Astrocyte (in vitro differentiated cells and primary cell): ENCODE measurements at regions not wholly inside any gene's neighbourhood (a gene's known extent, or its start where the extent isn't known, plus 50 kb on each side); places are given as distances from the start of the nearest gene placed in this dataset.

Source experiments
- DNase-seq: peaks from one replicate; pipeline ENCODE4 v3.0.0-alpha.2; 2010; ENCODE audit warnings: low read depth
- FAIRE-seq: peaks from 2 replicates; lab custom pipeline; 2011; peaks lifted over from hg19 to GRCh38; lab: Jason Lieb, UNC
- H2AFZ ChIP-seq: 2 replicates; pipeline ENCODE4 v1.6.0; 2012; ENCODE audit warnings: low read depth, low read length, inconsistent platforms
- H3K27ac ChIP-seq: 2 replicates; pipeline ENCODE4 v1.5.1; 2011; ENCODE audit warnings: low read depth, low read length, inconsistent platforms
- H3K27me3 ChIP-seq: 2 replicates; pipeline ENCODE4 v1.6.0; 2011; ENCODE audit warnings: low read length, inconsistent platforms; ENCODE audit not compliant: insufficient read depth
- H3K36me3 ChIP-seq: 2 replicates; pipeline ENCODE4 v1.5.1; 2011; ENCODE audit warnings: low read length, inconsistent platforms; ENCODE audit not compliant: insufficient read depth
- H3K4me1 ChIP-seq: 2 replicates; pipeline ENCODE4 v1.5.1; 2011; ENCODE audit warnings: low read length, inconsistent platforms; ENCODE audit not compliant: insufficient read depth
- H3K4me2 ChIP-seq: 2 replicates; pipeline ENCODE4 v1.6.0; 2012; ENCODE audit warnings: low read length, inconsistent platforms
- H3K4me3 ChIP-seq: 2 replicates; pipeline ENCODE4 v1.5.1; 2011; ENCODE audit warnings: low read depth, mild to moderate bottlenecking, low read length, inconsistent platforms; ENCODE audit not compliant: insufficient read depth
- H3K79me2 ChIP-seq: 2 replicates; pipeline ENCODE4 v1.6.0; 2012; ENCODE audit warnings: mild to moderate bottlenecking, low read length, inconsistent platforms; ENCODE audit not compliant: insufficient read depth
- H3K9ac ChIP-seq: 2 replicates; pipeline ENCODE4 v1.6.0; 2012; ENCODE audit warnings: mild to moderate bottlenecking, low read length, inconsistent platforms
- H3K9me3 ChIP-seq: 2 replicates; pipeline ENCODE4 v1.5.1; 2012; ENCODE audit warnings: low read depth, mild to moderate bottlenecking, low read length, inconsistent platforms; ENCODE audit not compliant: insufficient read depth
- H4K20me1 ChIP-seq: 2 replicates; pipeline ENCODE4 v1.6.0; 2012; ENCODE audit warnings: low read length, inconsistent platforms; ENCODE audit not compliant: insufficient read depth
- H3K27ac Mint-ChIP-seq: one replicate; pipeline ENCODE4 v1.8.0; 2021; ENCODE audit warnings: mild to moderate bottlenecking, mixed read lengths; ENCODE audit not compliant: unreplicated experiment
- H3K27me3 Mint-ChIP-seq: one replicate; pipeline ENCODE4 v1.8.0; 2021; ENCODE audit warnings: low read depth, mixed read lengths; ENCODE audit not compliant: unreplicated experiment
- H3K36me3 Mint-ChIP-seq: one replicate; pipeline ENCODE4 v1.8.0; 2021; ENCODE audit warnings: low read depth, mixed read lengths; ENCODE audit not compliant: unreplicated experiment
- H3K4me1 Mint-ChIP-seq: one replicate; pipeline ENCODE4 v1.8.0; 2021; ENCODE audit warnings: low read depth, mixed read lengths; ENCODE audit not compliant: unreplicated experiment
- H3K4me3 Mint-ChIP-seq: one replicate; pipeline ENCODE4 v1.8.0; 2021; ENCODE audit warnings: mild to moderate bottlenecking, moderate library complexity, mixed read lengths; ENCODE audit not compliant: unreplicated experiment
- H3K9me3 Mint-ChIP-seq: one replicate; pipeline ENCODE4 v1.8.0; 2021; ENCODE audit warnings: mild to moderate bottlenecking, mixed read lengths; ENCODE audit not compliant: unreplicated experiment
- CTCF ChIP-seq: IDR thresholded peaks from 2 replicates; pipeline ENCODE4 v1.5.1; 2011; ENCODE audit warnings: low read depth, mild to moderate bottlenecking, inconsistent platforms, low read length, moderate library complexity; ENCODE audit not compliant: insufficient read depth
- EZH2 ChIP-seq: IDR thresholded peaks from 2 replicates; pipeline ENCODE4 v1.6.1; 2012; ENCODE audit warnings: mild to moderate bottlenecking, low read length, inconsistent platforms; ENCODE audit not compliant: insufficient read depth

- DNase-seq: no peak
- H3K36me3 ChIP-seq: no peaks in the 10 kb centered on the region
- H3K4me2 ChIP-seq: no peak overlapping the region
- H3K27me3 Mint-ChIP-seq: no peaks in the 10 kb centered on the region
- no peaks in the 10 kb centered on the region for H3K79me2 ChIP-seq
- H3K9me3 Mint-ChIP-seq: no peaks in the 10 kb centered on the region
- FAIRE-seq: no peak
- H3K4me1 Mint-ChIP-seq: no peaks in the 10 kb centered on the region
- H3K9me3 ChIP-seq: no peaks in the 10 kb centered on the region
- H3K36me3 Mint-ChIP-seq: no peaks in the 10 kb centered on the region
- H3K27ac Mint-ChIP-seq: no peak overlapping the region
- H3K27ac ChIP-seq: no peak overlapping the region
- no peak overlapping the region for H3K9ac ChIP-seq
- no peak overlapping the region for H2AFZ ChIP-seq
- no peak overlapping the region for H3K4me3 Mint-ChIP-seq
- H4K20me1 ChIP-seq: no peaks in the 10 kb centered on the region
- H3K27me3 ChIP-seq: no peaks in the 10 kb centered on the region
- H3K4me3 ChIP-seq: no peak overlapping the region
- H3K4me1 ChIP-seq: no peaks in the 10 kb centered on the region
- TF ChIP-seq EZH2: no peak
- TF ChIP-seq CTCF: no peak
Measured at GRCh38 chr12:60120199-60120598, 524.4 kb downstream of the SLC16A7 start.

- H3K4me1 Mint-ChIP-seq: no peaks in the 10 kb centered on the region
- H4K20me1 ChIP-seq: no peaks in the 10 kb centered on the region
- H3K9me3 Mint-ChIP-seq: peaks cover 8% of the 10 kb centered on the region
- H3K4me3 ChIP-seq: no peak overlapping the region
- H3K4me2 ChIP-seq: no peak overlapping the region
- H3K36me3 Mint-ChIP-seq: no peaks in the 10 kb centered on the region
- no peaks in the 10 kb centered on the region for H3K79me2 ChIP-seq
- no peaks in the 10 kb centered on the region for H3K27me3 Mint-ChIP-seq
- H2AFZ ChIP-seq: no peak overlapping the region
- no peaks in the 10 kb centered on the region for H3K4me1 ChIP-seq
- peak; percentile 50 for FAIRE-seq
- peak; percentile 19 for DNase-seq
- H3K9me3 ChIP-seq: peaks cover 2% of the 10 kb centered on the region
- no peak overlapping the region for H3K4me3 Mint-ChIP-seq
- no peak overlapping the region for H3K27ac ChIP-seq
- H3K27me3 ChIP-seq: no peaks in the 10 kb centered on the region
- TF ChIP-seq EZH2: no peak
- no peak for TF ChIP-seq CTCF
- no peak overlapping the region for H3K9ac ChIP-seq
- H3K27ac Mint-ChIP-seq: no peak overlapping the region
- no peaks in the 10 kb centered on the region for H3K36me3 ChIP-seq
Measured at GRCh38 chr12:60123557-60123956, 527.7 kb downstream of the SLC16A7 start.

GRCh38 chr12:60137513-60137912, 541.7 kb downstream of the SLC16A7 start:
- no peak overlapping the region for H3K4me3 ChIP-seq
- no peak overlapping the region for H2AFZ ChIP-seq
- H3K27ac ChIP-seq: no peak overlapping the region
- Mint-ChIP-seq H3K27me3 (no peaks in the 10 kb centered on the region), H3K36me3 (no peaks in the 10 kb centered on the region), H3K9me3 (no peaks in the 10 kb centered on the region), H3K27ac (no peak overlapping the region), H3K4me3 (no peak overlapping the region), H3K4me1 (no peaks in the 10 kb centered on the region)
- no peak overlapping the region for H3K9ac ChIP-seq
- H4K20me1 ChIP-seq: no peaks in the 10 kb centered on the region
- no peaks in the 10 kb centered on the region for H3K36me3 ChIP-seq
- DNase-seq: no peak
- no peaks in the 10 kb centered on the region for H3K27me3 ChIP-seq
- no peaks in the 10 kb centered on the region for H3K79me2 ChIP-seq
- no peaks in the 10 kb centered on the region for H3K9me3 ChIP-seq
- H3K4me2 ChIP-seq: no peak overlapping the region
- TF ChIP-seq EZH2 (no peak), CTCF (no peak)
- no peaks in the 10 kb centered on the region for H3K4me1 ChIP-seq
- FAIRE-seq: no peak
